CD4-positive, alpha-beta T cell treated with Interferon gamma for 1 hour (primary cell): ENCODE measurements at regions not wholly inside any gene's neighbourhood (a gene's known extent, or its start where the extent isn't known, plus 50 kb on each side); places are given as distances from the start of the nearest gene placed in this dataset.

Experiments
- DNase-seq: peaks from one replicate; pipeline ENCODE4 v3.0.0-alpha.2; 2020

- DNase-seq, result no peak
These were observed 81.3 kb upstream of the TNS3 start for GRCh38 chr7:47663213-47663612.

DNA sequence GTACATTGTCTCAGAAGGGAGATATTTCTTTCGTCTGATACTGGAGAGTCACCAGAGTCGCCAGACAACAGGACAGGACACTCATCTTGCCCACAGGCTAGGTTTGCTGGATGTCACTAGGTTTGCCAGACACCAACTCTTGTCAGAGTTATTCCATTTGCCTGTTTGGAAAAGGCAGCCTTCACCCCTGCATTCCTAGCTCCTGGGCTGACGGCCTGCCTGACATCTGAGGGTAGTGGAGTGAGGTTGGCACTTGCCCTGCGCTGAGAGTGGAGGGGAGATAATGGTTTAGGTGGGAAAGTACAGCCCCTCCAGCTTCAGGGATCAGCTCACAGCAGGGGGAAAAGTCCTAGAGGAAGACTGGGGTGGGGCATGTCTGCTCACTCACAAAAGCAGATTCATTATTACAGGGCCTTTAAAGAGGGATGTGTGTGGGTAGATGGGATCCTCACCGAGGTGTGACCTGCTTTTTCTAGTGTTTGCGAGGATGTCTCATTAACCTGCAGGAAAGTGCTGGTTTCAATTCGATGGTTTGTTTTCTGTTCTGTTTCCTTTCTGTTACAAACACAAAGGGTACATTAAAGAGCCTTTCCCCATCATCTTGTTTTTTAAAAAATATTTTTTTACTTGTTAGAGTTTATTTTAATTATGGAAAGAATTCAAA, 79.3 kb upstream of the TNS3 start:
- DNase-seq, result no peak

GRCh38 chr7:47659664-47660462, 78.0 kb upstream of the TNS3 start:
- no peak for DNase-seq

- DNase-seq, result no peak
These were observed 77.2 kb upstream of the TNS3 start for GRCh38 chr7:47658886-47659635.

DNA sequence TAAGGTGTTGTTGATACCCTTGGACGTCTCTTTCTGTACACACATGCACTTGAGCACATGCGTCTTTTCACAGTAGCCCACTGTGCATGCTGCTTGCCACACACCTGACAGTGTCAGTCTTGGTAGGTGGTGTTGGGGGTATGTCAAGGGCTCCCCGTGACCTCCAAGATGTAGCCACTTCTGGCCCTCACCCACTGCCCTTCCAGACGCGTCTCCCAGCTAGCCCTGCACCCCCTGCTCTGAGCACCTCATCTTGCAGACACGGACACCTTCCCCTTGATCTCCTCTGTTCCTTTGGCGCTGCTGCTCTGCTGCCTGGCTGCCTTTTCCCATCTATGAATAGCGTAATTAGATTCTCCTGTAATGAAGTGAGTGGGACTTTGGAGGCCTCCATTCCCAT, 75.2 kb upstream of the TNS3 start:
- no peak for DNase-seq

GRCh38 chr7:47654672-47655298, 72.9 kb upstream of the TNS3 start:
- DNase-seq, result no peak

- DNase-seq, result no peak
These were observed 71.9 kb upstream of the TNS3 start for GRCh38 chr7:47653550-47654411.

GRCh38 chr7:47652591-47652990, 70.7 kb upstream of the TNS3 start:
- DNase-seq, result no peak

DNA sequence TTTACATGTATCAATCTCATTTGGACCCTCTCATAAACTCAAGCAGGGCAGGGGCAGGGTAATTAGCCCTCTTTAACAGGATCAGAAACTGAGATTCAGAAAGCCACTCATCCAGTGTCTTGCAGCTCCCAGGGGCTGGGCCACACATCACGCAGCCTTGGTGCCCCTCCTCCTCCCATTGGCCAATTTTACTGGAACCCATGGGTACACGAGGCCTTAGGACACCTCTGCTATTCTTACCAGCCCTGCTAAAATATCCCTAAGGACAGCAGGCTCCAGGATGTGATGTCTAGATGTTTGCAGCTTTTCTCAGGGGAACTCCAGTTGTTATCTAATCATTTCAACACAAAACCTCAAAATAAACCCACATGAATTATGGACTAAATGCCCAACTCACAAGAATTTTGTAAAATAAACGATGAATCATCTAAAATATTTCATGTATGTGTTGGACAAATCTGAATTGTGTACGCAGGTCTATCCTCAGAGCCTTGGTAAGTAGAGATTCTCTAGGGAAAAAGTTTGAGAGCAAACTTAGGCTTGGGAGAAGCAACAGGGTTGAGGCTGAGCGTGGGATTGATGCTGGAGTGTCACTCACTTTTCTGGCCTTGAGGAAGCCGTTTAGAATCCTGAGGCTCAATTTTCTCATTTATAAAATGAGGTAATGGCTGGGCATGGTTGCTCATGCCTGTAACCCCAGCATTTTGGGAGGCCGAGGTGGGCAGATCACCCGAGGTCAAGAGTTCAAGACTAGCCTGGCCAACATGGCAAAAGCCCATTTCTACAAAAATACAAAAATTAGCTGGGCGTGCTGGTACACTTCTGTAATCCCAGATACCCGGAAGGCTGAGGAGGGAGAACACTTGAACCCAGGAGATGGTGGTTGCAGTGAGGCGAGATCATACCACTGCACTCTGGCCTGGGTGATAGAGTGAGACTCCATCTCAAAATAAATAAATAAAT, 69.7 kb upstream of the TNS3 start:
- DNase-seq, result no peak

- DNase-seq, result no peak
These were observed 68.0 kb upstream of the TNS3 start for GRCh38 chr7:47649919-47650318.

- DNase-seq, result no peak
These were observed 66.5 kb upstream of the TNS3 start for GRCh38 chr7:47648275-47648925.

- DNase-seq, result no peak
These were observed 66.0 kb upstream of the TNS3 start for GRCh38 chr7:47647918-47648250.

- no peak for DNase-seq
These were observed 65.4 kb upstream of the TNS3 start for GRCh38 chr7:47647181-47647917.

GRCh38 chr7:47643716-47644400, 61.9 kb upstream of the TNS3 start:
- DNase-seq, result no peak

DNA sequence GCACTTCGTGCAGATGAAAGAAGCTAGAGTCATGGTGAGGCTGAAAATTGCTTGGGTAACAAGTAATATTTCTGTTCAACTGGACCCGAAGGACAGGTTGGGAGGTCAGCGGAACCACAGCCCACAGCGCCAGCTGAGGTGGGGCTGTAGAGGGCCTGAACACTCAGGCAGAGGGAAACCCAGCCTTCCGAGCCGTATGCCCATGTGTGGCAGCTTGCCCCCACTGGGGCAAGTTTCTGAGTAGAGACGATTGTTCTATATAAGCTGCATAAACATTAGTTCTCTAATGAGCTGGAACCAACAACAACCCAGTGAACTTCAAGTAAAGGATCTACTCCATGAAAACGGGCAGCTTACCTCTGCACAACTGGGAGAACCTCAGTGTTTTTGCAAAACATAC, 58.4 kb upstream of the TNS3 start:
- DNase-seq, result no peak

- DNase-seq, result no peak
These were observed 57.7 kb upstream of the TNS3 start for GRCh38 chr7:47639495-47640110.

- DNase-seq, result no peak
These were observed 56.9 kb upstream of the TNS3 start for GRCh38 chr7:47638679-47639315.

DNA sequence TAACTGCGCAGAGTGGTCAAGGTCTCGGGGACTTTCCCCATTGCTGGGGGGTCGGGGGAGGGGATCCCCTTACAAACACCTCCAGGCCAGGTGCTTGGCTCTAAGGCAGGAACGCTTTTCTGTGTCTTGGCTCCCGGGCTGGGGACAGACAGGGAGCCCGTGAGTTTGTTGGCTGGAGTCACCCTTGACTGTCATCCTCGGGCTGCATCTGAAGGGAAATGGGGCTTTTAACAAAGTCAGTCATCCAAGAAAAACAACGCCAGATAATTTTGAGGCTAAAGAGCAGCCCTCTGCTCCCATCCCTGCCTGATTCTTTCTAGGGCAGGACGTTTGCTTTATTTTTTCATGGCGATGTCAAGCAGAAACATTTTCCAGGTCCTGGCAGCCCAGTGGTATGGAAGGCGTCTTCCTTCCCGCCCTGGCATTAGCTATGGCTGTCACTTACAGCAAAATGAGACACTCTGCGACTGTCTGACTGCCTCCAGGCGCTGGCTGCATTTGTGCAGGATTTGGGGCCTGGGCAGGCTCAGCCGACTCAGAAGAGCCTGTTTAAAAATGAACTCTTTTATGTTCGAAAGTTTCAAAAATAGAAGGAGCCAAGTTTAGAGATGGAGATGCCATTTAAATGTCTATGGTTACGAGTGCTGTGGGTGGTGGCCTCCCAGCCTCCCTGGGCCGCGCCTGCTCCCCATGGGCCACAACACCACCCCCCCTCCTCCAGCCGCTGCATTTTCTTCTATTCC, 54.7 kb upstream of the TNS3 start:
- no peak for DNase-seq
